Fibroblast of the conjunctiva (primary cell): ENCODE measurements at regions not wholly inside any gene's neighbourhood (a gene's known extent, or its start where the extent isn't known, plus 50 kb on each side); places are given as distances from the start of the nearest gene placed in this dataset.

ENCODE experiments used
- DNase-seq: peaks from one replicate; pipeline ENCODE4 v3.0.0-alpha.2; 2010; ENCODE audit warnings: low read depth

DNA sequence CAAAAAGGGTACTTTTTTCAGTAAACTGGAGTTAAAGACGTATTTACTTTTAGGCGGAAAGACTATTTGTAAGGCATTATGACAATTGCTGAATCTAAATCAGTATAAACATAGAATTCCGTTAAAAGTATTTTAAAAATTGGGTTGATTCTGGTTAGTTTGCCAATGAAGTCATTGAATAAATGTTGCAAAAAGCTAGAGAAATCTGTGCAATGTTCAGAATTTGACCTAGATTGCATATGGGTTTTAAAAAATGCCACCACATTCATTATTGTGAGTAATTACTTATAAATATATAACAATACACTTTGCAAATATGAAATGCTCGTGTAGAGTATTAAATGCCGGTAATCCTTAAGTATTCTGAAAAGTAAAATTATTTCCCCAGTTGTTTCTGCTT is 116.5 kb upstream of the EEF1E1 start:
- DNase-seq: no peak

- DNase-seq: no peak
Measured at GRCh38 chr6:8215631-8216030, 113.3 kb upstream of the EEF1E1 start.

GRCh38 chr6:8213995-8214394 is 111.6 kb upstream of the EEF1E1 start:
- no peak for DNase-seq

DNA sequence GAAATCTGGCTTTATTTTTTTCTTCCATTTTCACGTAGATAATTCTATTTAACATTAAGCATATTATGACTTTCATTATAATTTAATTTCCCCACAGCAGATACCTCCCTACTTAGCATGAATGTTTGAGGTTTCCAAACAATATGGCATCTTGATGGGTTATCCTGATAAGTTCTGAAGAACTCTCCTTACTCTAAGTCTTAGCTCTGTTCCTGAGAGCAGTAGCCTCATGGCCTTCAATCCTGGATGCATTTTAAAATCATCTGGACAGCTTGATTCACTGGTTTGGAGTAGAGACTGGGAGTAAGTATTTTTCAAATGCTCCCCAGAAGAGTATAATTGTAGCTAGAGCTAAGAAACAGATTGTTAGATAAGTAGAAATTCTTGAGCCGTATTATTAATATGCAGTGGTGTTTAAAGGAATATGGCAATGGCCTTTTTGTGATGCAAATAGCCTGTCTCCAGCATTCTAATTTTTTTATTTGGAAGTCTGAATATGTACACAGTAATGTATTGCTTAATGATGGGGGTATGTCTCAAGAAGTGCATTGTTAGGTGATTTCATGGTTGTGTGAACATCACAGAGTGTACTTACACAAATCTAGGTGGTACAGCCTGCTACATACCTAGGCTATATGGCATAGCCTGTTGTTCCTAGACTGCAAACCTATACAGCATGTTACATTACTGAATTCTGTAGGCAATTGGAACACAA is 110.5 kb upstream of the EEF1E1 start:
- no peak for DNase-seq

- DNase-seq: no peak
Measured at GRCh38 chr6:8207869-8208191, 105.5 kb upstream of the EEF1E1 start.

DNA sequence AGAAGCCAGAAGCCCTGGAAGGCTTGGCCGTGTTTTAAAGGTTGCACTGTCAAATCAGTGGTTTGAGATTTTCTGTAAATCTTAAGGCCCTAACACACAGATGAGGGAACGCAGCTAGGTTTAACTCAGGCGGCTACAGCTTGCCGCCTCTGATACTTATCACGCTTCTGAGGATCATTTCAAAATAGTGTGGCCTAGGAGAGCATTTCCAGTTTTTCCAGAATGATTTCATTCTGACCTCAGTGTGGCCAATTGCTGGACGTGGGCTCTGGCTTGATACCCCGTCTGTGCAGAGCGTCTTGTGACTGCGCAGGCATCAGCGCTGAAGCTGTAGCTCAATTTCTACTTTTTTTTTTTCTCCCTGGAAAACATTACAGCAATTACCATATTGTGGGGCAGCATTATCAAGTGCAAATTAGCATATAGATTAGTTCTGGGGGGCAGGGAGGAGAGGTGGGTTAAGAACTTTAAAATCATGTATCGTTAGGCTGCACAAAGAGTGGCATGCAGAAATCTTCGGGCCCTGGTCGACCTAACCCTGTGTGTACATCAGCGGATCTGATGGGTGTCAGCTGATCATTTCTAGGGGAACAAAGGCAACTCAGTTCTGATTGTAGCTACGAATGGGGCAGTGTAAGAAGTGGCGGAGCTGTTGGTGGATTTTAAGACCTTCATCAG is 105.0 kb upstream of the EEF1E1 start:
- no peak for DNase-seq

DNA sequence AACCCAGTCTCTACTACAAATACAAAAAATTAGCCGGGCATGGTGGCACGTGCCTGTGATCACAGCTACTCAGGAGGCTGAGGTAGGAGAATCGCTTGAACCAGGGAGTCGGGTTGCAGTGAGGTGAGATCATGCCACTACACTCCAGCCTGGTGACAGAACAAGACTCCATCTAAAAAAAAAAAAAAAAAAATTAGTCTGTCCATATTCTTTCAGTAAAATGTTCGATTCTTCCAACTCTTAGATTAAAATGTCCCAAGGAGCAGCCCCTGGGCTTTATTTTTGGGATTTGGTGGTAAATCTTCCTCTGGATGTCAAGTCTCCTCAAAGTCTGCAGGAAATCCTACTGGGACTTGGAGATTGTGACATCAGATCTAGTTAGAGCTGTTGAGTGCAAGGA is 101.0 kb upstream of the EEF1E1 start:
- no peak for DNase-seq

DNA sequence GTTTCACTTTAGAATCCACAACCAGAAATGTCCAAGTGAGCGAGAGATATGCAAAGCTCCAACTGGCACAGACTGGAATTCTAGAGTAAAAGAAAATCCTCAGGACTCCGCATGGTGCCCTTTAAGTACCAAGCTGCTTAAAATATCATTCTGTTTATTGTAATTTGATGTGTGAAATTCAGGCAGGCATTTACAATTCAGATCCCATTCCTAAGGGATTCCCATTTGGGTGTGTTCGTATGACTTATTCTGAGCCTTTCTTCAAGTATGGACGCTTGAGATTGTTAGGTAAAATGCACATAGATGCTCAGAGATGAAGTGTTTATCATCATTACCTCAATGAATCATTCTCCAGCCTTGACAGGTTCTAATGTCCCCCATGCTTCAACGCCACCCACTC is 99.3 kb upstream of the EEF1E1 start:
- DNase-seq: no peak

GRCh38 chr6:8200255-8200654 is 97.9 kb upstream of the EEF1E1 start:
- DNase-seq: no peak

GRCh38 chr6:8195714-8196102 is 93.4 kb upstream of the EEF1E1 start:
- DNase-seq: no peak

- DNase-seq: no peak
Measured at GRCh38 chr6:8195040-8195713, 92.8 kb upstream of the EEF1E1 start.

- no peak for DNase-seq
Measured at GRCh38 chr6:8194490-8194889, 92.1 kb upstream of the EEF1E1 start.

DNA sequence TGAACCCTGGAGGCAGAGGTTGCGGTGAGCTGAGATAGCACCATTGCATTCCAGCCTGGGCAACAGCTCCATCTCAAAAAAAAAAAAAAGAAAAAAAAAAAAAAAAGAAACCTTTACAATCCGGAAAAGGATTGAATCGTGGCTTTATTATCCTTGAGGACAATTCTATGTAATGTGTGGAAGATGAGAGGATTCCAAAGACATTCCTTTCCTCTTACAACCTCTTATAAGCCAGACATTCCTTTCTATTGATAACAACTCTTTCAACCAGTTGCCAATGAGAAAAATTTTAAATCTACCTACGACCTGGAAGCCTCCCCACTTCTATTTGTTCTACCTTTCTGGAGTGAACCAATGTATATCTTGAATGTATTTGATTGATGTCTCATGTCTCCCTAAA is 91.2 kb upstream of the EEF1E1 start:
- DNase-seq: no peak

GRCh38 chr6:8192597-8192996 is 90.2 kb upstream of the EEF1E1 start:
- DNase-seq: no peak

DNA sequence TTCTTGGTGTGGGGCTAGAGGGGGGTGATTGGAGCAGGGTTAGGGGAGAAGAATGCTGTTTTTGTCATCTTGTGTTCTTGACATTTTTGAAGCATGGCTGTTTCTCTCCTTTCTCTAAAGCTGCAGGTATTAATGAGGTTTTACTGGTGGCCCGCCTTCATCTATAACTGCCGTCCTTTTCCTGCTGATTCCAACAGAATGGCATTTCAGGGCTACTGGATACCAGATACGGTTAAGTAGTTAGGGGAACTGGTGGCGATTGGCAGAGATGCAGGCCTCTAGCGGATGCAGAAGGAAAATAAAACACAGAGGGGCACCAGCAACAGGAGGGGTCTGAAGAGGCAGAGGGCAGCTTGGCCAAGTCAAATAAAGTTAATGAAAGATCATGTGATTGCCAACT is 89.7 kb upstream of the EEF1E1 start:
- DNase-seq: no peak

GRCh38 chr6:8191629-8192028 is 89.3 kb upstream of the EEF1E1 start:
- DNase-seq: no peak

GRCh38 chr6:8187209-8187608 is 84.9 kb upstream of the EEF1E1 start:
- no peak for DNase-seq

- DNase-seq: peak; percentile 38
Measured at GRCh38 chr6:8182902-8183665, 80.7 kb upstream of the EEF1E1 start.

DNA sequence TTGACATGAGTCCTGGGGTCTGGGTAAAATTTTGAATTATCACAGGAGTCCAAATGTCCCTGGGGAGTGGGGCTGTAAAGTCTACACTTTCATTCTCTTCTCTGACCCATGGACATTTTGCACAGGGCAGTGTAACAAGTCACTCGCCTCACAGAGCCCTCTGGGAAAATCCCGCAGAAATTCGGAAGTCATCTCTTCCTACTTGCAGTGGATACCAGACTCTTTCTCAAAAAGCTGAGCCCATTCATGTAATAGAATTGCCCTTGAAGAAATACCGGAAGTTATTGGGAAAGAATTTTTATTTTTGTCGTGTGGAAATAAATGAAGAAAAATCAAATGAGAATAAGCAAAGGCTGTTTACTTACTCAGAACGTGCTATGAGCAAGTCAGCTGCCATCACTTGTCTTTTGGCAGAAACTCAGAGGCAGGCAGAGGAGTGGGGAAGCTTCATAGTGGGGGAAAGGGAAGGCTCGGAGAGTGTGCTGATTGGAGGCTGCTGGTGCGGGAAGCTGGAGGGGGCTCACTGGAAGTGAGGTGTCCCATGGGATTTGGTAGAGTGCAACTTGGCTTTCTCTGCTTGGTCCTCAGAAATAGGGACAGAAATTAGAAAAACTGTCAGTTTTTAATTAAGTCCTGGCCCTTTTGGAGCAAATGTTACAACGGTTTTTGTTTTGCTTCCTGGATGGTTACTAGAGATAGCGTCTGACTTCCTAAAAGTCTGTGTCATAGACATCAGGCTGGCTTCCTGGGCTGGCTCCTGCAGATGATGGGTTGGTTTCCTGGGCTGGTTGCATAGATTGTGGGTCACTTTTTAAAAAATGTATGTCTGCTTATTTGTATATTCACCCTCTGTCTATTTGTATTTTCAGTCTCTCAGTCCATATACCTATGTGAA is 79.8 kb upstream of the EEF1E1 start:
- DNase-seq: peak; percentile 17

DNA sequence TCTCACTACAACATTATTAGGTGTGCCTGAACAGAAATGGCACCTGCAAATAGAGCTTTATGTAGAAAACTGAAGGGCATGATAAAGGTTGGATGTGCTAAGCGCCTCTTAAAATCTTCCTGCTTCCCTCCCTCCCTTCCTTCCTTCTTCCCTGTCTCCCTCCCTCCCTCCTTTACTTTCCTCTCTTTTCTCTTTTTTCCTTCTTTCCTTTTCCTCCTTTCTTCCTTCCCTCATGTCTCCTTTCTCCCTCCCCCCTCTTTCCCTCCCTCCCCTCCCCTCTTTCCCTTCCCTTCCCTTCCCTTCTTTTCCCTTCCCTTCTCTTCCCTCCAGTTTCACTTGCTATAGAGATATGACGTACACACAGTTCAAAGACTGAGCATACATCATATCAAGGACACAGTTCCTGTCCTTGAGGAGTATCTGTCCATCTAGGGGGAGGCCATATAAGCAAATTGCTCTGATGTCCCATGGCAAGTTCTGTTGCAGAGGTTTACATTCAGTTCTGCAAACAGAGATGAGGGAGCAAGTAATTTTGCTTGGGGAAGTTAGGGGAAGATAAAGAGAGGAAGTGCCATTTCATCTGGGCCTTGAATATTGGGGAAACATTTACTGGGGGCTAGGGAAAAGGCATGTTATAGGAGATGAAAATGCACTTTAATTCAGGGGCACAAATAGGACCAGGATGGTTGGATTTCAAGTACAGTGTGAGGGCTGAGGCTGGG is 79.0 kb upstream of the EEF1E1 start:
- DNase-seq: no peak
